Activated CD8-positive, alpha-beta T cell treated with anti-CD3 and anti-CD28 coated beads, Interleukin-2, amount 10 ng/mL, durations not matched to agents 7 days and 5 days (primary cell): ENCODE measurements at regions not wholly inside any gene's neighbourhood (a gene's known extent, or its start where the extent isn't known, plus 50 kb on each side); places are given as distances from the start of the nearest gene placed in this dataset.

ENCODE experiments used
- ATAC-seq: fragments of 150-1000 bp; cut with Tn5 transposase; one replicate; pipeline ENCODE4 v1.10.0; 2021; ENCODE audit warnings: moderate library complexity
- CTCF ChIA-PET: fragments of 350-600 bp; sonication (Branson Sonifier 250); formaldehyde crosslinking; loops from one replicate; lab custom pipeline; 2021; ENCODE audit warnings: antibody characterized with exemption; lab: Charles Lee
- POLR2A ChIA-PET: fragments of 350-600 bp; sonication (Branson Sonifier 250); formaldehyde crosslinking; loops from one replicate; lab custom pipeline; 2021; ENCODE audit warnings: antibody characterized with exemption; lab: Charles Lee
- DNase-seq: peaks from one replicate; pipeline ENCODE4 v3.0.0-alpha.2; 2020
- H3K27ac Mint-ChIP-seq: one replicate; pipeline ENCODE4 v1.8.0; 2021; ENCODE audit warnings: mild to moderate bottlenecking, mixed read lengths
- H3K27me3 Mint-ChIP-seq: one replicate; pipeline ENCODE4 v1.8.0; 2021; ENCODE audit warnings: low read depth, mixed read lengths
- H3K36me3 Mint-ChIP-seq: one replicate; pipeline ENCODE4 v1.8.0; 2021; ENCODE audit warnings: low read depth, mixed read lengths
- H3K4me1 Mint-ChIP-seq: one replicate; pipeline ENCODE4 v1.8.0; 2021; ENCODE audit warnings: low read depth, mixed read lengths
- H3K4me3 Mint-ChIP-seq: one replicate; pipeline ENCODE4 v1.8.0; 2021; ENCODE audit warnings: mild to moderate bottlenecking, mixed read lengths
- H3K9me3 Mint-ChIP-seq: one replicate; pipeline ENCODE4 v1.8.0; 2022; ENCODE audit warnings: mixed read lengths; ENCODE audit not compliant: insufficient read depth

- Mint-ChIP-seq H3K4me1 (no peaks in the 10 kb centered on the region), H3K27ac (no peak overlapping the region), H3K36me3 (no peaks in the 10 kb centered on the region), H3K9me3 (no peaks in the 10 kb centered on the region), H3K27me3 (no peaks in the 10 kb centered on the region), H3K4me3 (no peak overlapping the region)
- no peak for DNase-seq
- POLR2A ChIA-PET: no interaction called here
- CTCF ChIA-PET: no interaction called here
- ATAC-seq: no peak
These were observed 421.3 kb downstream of the MID1IP1 start for GRCh38 chrX:39222346-39223113.

GRCh38 chrX:39226251-39226650 is 425.0 kb downstream of the MID1IP1 start:
- no peak overlapping the region for H3K4me3 Mint-ChIP-seq
- no peak overlapping the region for H3K27ac Mint-ChIP-seq
- no peaks in the 10 kb centered on the region for H3K4me1 Mint-ChIP-seq
- CTCF ChIA-PET: no interaction called here
- no peaks in the 10 kb centered on the region for H3K9me3 Mint-ChIP-seq
- DNase-seq (no peak), ATAC-seq (no peak)
- H3K36me3 Mint-ChIP-seq: no peaks in the 10 kb centered on the region
- H3K27me3 Mint-ChIP-seq: no peaks in the 10 kb centered on the region
- POLR2A ChIA-PET: no interaction called here

- Mint-ChIP-seq H3K9me3 (no peaks in the 10 kb centered on the region), H3K36me3 (no peaks in the 10 kb centered on the region), H3K27me3 (no peaks in the 10 kb centered on the region), H3K27ac (no peak overlapping the region), H3K4me1 (no peaks in the 10 kb centered on the region), H3K4me3 (no peak overlapping the region)
- ChIA-PET CTCF (no interaction called here), POLR2A (no interaction called here)
- ATAC-seq (no peak), DNase-seq (no peak)
These were observed 426.1 kb downstream of the MID1IP1 start for GRCh38 chrX:39227371-39227770.

GRCh38 chrX:39238006-39238405 is 436.7 kb downstream of the MID1IP1 start:
- Mint-ChIP-seq H3K4me3 (no peak overlapping the region), H3K4me1 (no peaks in the 10 kb centered on the region), H3K36me3 (no peaks in the 10 kb centered on the region), H3K27me3 (no peaks in the 10 kb centered on the region), H3K9me3 (no peaks in the 10 kb centered on the region), H3K27ac (no peak overlapping the region)
- POLR2A ChIA-PET: no interaction called here
- DNase-seq: no peak
- ATAC-seq: no peak
- CTCF ChIA-PET: interaction anchor here (0.8 kb wide), 1 partner anchor 913 kb away, joined by 3 read pairs; no protein-coding TSS in a partner anchor

- DNase-seq: peak; percentile 21
- CTCF ChIA-PET: interaction anchor here (0.9 to 2.3 kb wide), 3 partner anchors 90 to 577 kb away, joined by 3 to 7 read pairs (median 4); no protein-coding TSS in a partner anchor
- H3K27ac Mint-ChIP-seq: no peak overlapping the region
- no peaks in the 10 kb centered on the region for H3K9me3 Mint-ChIP-seq
- no peak for ATAC-seq
- H3K4me1 Mint-ChIP-seq: no peaks in the 10 kb centered on the region
- no peaks in the 10 kb centered on the region for H3K27me3 Mint-ChIP-seq
- H3K36me3 Mint-ChIP-seq: no peaks in the 10 kb centered on the region
- POLR2A ChIA-PET: no interaction called here
- no peak overlapping the region for H3K4me3 Mint-ChIP-seq
These were observed 440.9 kb downstream of the MID1IP1 start for GRCh38 chrX:39242187-39242586.

GRCh38 chrX:39244147-39244546 is 442.9 kb downstream of the MID1IP1 start:
- Mint-ChIP-seq H3K27ac (no peak overlapping the region), H3K4me3 (no peak overlapping the region), H3K36me3 (no peaks in the 10 kb centered on the region), H3K27me3 (no peaks in the 10 kb centered on the region), H3K4me1 (no peaks in the 10 kb centered on the region), H3K9me3 (no peaks in the 10 kb centered on the region)
- ATAC-seq (no peak), DNase-seq (no peak)
- CTCF ChIA-PET: no interaction called here
- POLR2A ChIA-PET: no interaction called here

GRCh38 chrX:39245024-39245423 is 443.8 kb downstream of the MID1IP1 start:
- Mint-ChIP-seq H3K36me3 (no peaks in the 10 kb centered on the region), H3K4me1 (no peaks in the 10 kb centered on the region), H3K4me3 (no peak overlapping the region), H3K9me3 (no peaks in the 10 kb centered on the region), H3K27ac (no peak overlapping the region), H3K27me3 (no peaks in the 10 kb centered on the region)
- CTCF ChIA-PET: no interaction called here
- POLR2A ChIA-PET: no interaction called here
- DNase-seq (no peak), ATAC-seq (no peak)

- Mint-ChIP-seq H3K27me3 (no peaks in the 10 kb centered on the region), H3K9me3 (no peaks in the 10 kb centered on the region), H3K36me3 (no peaks in the 10 kb centered on the region), H3K4me1 (peaks cover 8% of the 10 kb centered on the region), H3K4me3 (no peak overlapping the region), H3K27ac (no peak overlapping the region)
- ATAC-seq (no peak), DNase-seq (no peak)
- CTCF ChIA-PET: interaction anchor here (1.2 to 1.3 kb wide), 2 partner anchors 15 to 448 kb away, joined by 3 to 4 read pairs; no protein-coding TSS in a partner anchor
- POLR2A ChIA-PET: no interaction called here
These were observed 446.3 kb downstream of the MID1IP1 start for GRCh38 chrX:39247536-39247935.

GRCh38 chrX:39248330-39248729 is 447.1 kb downstream of the MID1IP1 start:
- ChIA-PET CTCF (interaction anchor here (1.3 kb wide), 1 partner anchor 14 kb away, joined by 4 read pairs; no protein-coding TSS in a partner anchor), POLR2A (no interaction called here)
- H3K36me3 Mint-ChIP-seq: no peaks in the 10 kb centered on the region
- peaks cover 9% of the 10 kb centered on the region for H3K4me1 Mint-ChIP-seq
- ATAC-seq (no peak), DNase-seq (no peak)
- no peak overlapping the region for H3K4me3 Mint-ChIP-seq
- H3K9me3 Mint-ChIP-seq: no peaks in the 10 kb centered on the region
- no peaks in the 10 kb centered on the region for H3K27me3 Mint-ChIP-seq
- H3K27ac Mint-ChIP-seq: no peak overlapping the region

GRCh38 chrX:39249999-39250398 is 448.7 kb downstream of the MID1IP1 start:
- no peak overlapping the region for H3K27ac Mint-ChIP-seq
- no peak overlapping the region for H3K4me3 Mint-ChIP-seq
- peaks cover 9% of the 10 kb centered on the region for H3K4me1 Mint-ChIP-seq
- no peaks in the 10 kb centered on the region for H3K9me3 Mint-ChIP-seq
- no peak for ATAC-seq
- H3K27me3 Mint-ChIP-seq: no peaks in the 10 kb centered on the region
- ChIA-PET POLR2A (no interaction called here), CTCF (interaction anchor here (1.1 kb wide), 2 partner anchors 11 to 14 kb away, joined by 3 to 7 read pairs; no protein-coding TSS in a partner anchor)
- DNase-seq: no peak
- H3K36me3 Mint-ChIP-seq: no peaks in the 10 kb centered on the region

- H3K9me3 Mint-ChIP-seq: no peaks in the 10 kb centered on the region
- no peak overlapping the region for H3K4me3 Mint-ChIP-seq
- H3K36me3 Mint-ChIP-seq: no peaks in the 10 kb centered on the region
- ATAC-seq: no peak
- no peaks in the 10 kb centered on the region for H3K27me3 Mint-ChIP-seq
- H3K27ac Mint-ChIP-seq: peak overlapping the region; percentile 20
- ChIA-PET POLR2A (no interaction called here), CTCF (no interaction called here)
- DNase-seq: no peak
- H3K4me1 Mint-ChIP-seq: peaks cover 9% of the 10 kb centered on the region
These were observed 450.7 kb downstream of the MID1IP1 start for GRCh38 chrX:39251995-39252394.

- H3K4me3 Mint-ChIP-seq: no peak overlapping the region
- no peaks in the 10 kb centered on the region for H3K9me3 Mint-ChIP-seq
- peak overlapping the region; percentile 50 for H3K27ac Mint-ChIP-seq
- ATAC-seq (no peak), DNase-seq (no peak)
- H3K4me1 Mint-ChIP-seq: peaks cover 9% of the 10 kb centered on the region
- no peaks in the 10 kb centered on the region for H3K36me3 Mint-ChIP-seq
- H3K27me3 Mint-ChIP-seq: no peaks in the 10 kb centered on the region
- CTCF ChIA-PET: no interaction called here
- POLR2A ChIA-PET: no interaction called here
These were observed 452.3 kb downstream of the MID1IP1 start for GRCh38 chrX:39253551-39253950.
